ENCODE measurements at regions not wholly inside any gene's neighbourhood (a gene's known extent, or its start where the extent isn't known, plus 50 kb on each side); places are given as distances from the start of the nearest gene placed in this dataset.

- TF ChIP-seq CTCF (IDR thresholded peaks at IDR 0.05; ENCODE audit: low read depth, low read length, poor library complexity, severe bottlenecking) (no peak), EZH2phosphoT487 (IDR thresholded peaks at IDR 0.05; ENCODE audit: borderline replicate concordance, low read length) (no peak)
These were observed 298.6 kb downstream of the SEC14L1 start for GRCh38 chr17:77439189-77440018.
